ENCODE measurements at regions not wholly inside any gene's neighbourhood (a gene's known extent, or its start where the extent isn't known, plus 50 kb on each side); places are given as distances from the start of the nearest gene placed in this dataset.
"Not testable (repeated sequence)": the region's sequence is repeated elsewhere in the genome, so short reads cannot be mapped to it uniquely, and the experiment has no call there.

GRCh38 chr14:98223710-98224109 is 1048.3 kb downstream of the BCL11B start:
- not testable (repeated sequence) for TF ChIP-seq CTCF (IDR thresholded peaks at IDR 0.05); ATF2 (CRISPR knock-in tag; IDR thresholded peaks at IDR 0.05; ENCODE audit: borderline replicate concordance, low read depth); ATF6 (CRISPR knock-in tag; IDR thresholded peaks at IDR 0.05); ZBTB43 (CRISPR knock-in tag; IDR thresholded peaks at IDR 0.05); ETV6 (CRISPR knock-in tag; IDR thresholded peaks at IDR 0.05); ZMAT4 (CRISPR knock-in tag; IDR thresholded peaks at IDR 0.05); MAX (CRISPR knock-in tag; IDR thresholded peaks at IDR 0.05); JUN (CRISPR knock-in tag; IDR thresholded peaks at IDR 0.05); SP1 (CRISPR knock-in tag; conservative IDR thresholded peaks at IDR 0.05)

Data from WTC11 (cell line).